Adrenal gland (tissue), 9 donors: ENCODE measurements at regions not wholly inside any gene's neighbourhood (a gene's known extent, or its start where the extent isn't known, plus 50 kb on each side); places are given as distances from the start of the nearest gene placed in this dataset.

Source experiments
- DNase-seq, 7 donors: peaks; one replicate each; pipeline ENCODE4 v3.0.0-alpha.2; 2019 to 2020
- H3K27ac ChIP-seq, 5 donors: fragments of 200-600 bp; sonication (generic) in 4 of 5; 1 replicate in 3 of 5; 2 replicates in 2 of 5; pipeline versions ENCODE4 v1.5.1 to v1.8.0; 2016 to 2020; ENCODE audit warnings: mild to moderate bottlenecking in 1 of 5
- H3K27me3 ChIP-seq: fragments of 200-600 bp; 2 replicates; pipeline ENCODE4 v1.8.0; 2021
- H3K36me3 ChIP-seq, 2 donors: fragments of 200-600 bp; replicated peaks in 1 of 2; 1 replicate in 1 of 2; 2 replicates in 1 of 2; pipeline versions ENCODE4 v1.5.1 to v1.8.0; 2018 to 2022
- H3K4me1 ChIP-seq, 2 donors: fragments of 200-600 bp; replicated peaks in 1 of 2; 1 replicate in 1 of 2; 2 replicates in 1 of 2; pipeline versions ENCODE4 v1.5.1 to v1.8.0; 2018 to 2021
- H3K4me3 ChIP-seq, 4 donors: fragments of 200-600 bp; sonication (generic) in 3 of 4; one replicate each; pipeline ENCODE4 v1.5.1; 2016 to 2018
- H3K9me3 ChIP-seq, 3 donors: fragments of 200-600 bp; sonication (generic) in 1 of 3; replicated peaks in 1 of 3; 1 replicate in 2 of 3; 2 replicates in 1 of 3; pipeline versions ENCODE4 v1.5.1 to v1.8.0; 2016 to 2021
- CTCF ChIP-seq, 6 experiments: fragments of 450-650 bp in 4 of 6; fragments of 200-600 bp in 2 of 6; sonication (generic) in 1 of 6; IDR thresholded peaks; 1 replicate in 5 of 6; 2 replicates in 1 of 6; pipeline versions ENCODE4 v1.5.1 to v1.8.0; 2016 to 2021; ENCODE audit warnings: antibody characterized with exemption in 6 of 6, mild to moderate bottlenecking in 2 of 6, moderate library complexity in 1 of 6
- POLR2A ChIP-seq, 2 donors: fragments of 450-650 bp; IDR thresholded peaks; one replicate each; pipeline ENCODE4 v1.6.1; 2017; ENCODE audit warnings: antibody characterized with exemption in 2 of 2, mild to moderate bottlenecking in 2 of 2, moderate library complexity in 1 of 2
- WGBS, 4 donors: extraction: QIAGEN DNeasy Blood & Tissue Kit in 2 of 4; methylation state at CpG; one replicate each; pipeline versions ENCODE4 v1.1.5 to v1.1.7; 2013 to 2017; 5-methylcytosine and 5-hydroxymethylcytosine counted together
- intact Hi-C, 2 donors: fragments of 100-400 bp; cut with DNase I; formaldehyde crosslinking; loops; one replicate each; pipeline versions ENCODE4 v1.14.1 to v1.15.0; 2022 to 2023
- donor health status: healthy with polysubstance abuse.
- donor health status: Bipolar disorder and iron deficiency.
- donor health status: DM: yes; HTN: yes; CAD: no.
- donor health status: DM: no; HTN: no; CAD: no.
- donor health status: DM: no; HTN: no; CAD: no.

DNA sequence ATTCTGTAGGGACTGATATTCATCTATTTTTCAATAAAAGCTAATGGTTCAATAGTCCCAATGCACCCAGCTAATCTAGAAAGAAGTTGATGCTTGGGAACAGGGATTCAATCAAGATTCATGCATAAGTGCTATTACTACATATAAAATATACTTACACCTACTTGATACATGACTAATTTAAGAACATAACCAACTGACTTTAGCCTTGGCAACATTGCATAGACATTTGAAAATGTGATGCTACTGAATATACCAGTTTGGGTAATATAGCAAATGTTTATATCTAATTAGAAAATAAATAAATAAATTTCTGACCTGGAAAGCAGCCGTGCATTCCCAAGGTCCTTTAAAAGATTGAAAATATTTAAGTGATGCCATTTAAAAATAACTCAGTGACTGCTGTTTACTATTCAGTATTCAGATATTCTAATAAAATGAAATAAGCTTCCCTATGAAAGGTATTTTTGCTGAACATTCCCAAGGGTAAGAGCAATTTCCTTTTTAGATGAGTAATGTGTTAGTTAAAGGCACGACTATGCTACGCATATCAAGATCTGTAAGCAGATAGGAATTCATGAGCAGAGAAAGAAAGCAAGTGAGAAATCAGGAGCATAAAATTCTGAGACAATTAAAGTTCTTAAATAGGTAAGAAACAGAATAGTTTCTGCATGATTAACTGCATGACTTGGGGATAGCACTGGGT, 160.6 kb upstream of the SYT1 start:
- 42 to 46% (median 45%) methylated on average over 3 of the region's 3 CpGs for WGBS, 4 donors
- Histone ChIP-seq H3K4me1 (no peaks in the 10 kb centered on the region), H3K4me3 (no peak overlapping the region), H3K9me3 (no peaks in the 10 kb centered on the region), H3K27me3 (no peaks in the 10 kb centered on the region), H3K27ac (no peak overlapping the region), H3K36me3 (no peaks in the 10 kb centered on the region)
- no peak for TF ChIP-seq POLR2A (IDR thresholded peaks at IDR 0.05)
- TF ChIP-seq CTCF (IDR thresholded peaks at IDR 0.05) = no peak
- intact Hi-C loops = no loop called here
- no peak for DNase-seq

DNA sequence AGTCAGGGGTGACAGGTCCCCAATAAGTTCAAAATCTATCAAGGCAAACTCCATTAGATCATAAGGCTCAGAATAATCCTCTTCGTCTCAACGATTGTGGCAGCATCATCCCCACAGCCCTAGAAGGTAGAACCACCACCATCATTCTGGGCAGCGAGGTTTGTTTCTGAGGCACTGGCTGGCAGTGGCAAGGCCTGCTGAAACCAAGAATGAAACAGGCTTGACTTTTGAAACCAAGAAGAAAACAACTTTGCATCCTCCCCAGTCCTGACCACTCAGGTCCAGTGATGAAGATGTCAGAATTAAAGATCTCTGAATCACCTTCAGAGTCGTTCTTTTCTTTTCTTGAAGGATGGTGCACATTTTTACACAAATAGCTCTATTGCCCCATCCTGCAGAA, 152.6 kb upstream of the SYT1 start:
- intact Hi-C loops = no loop called here
- H3K4me3 ChIP-seq = no peak overlapping the region
- DNase-seq = no peak
- H3K4me1 ChIP-seq = no peaks in the 10 kb centered on the region
- no peaks in the 10 kb centered on the region for H3K36me3 ChIP-seq
- no peaks in the 10 kb centered on the region for H3K27me3 ChIP-seq
- no peaks in the 10 kb centered on the region for H3K9me3 ChIP-seq
- 82 to 91% (median 86%) methylated on average over 4 of the region's 4 CpGs for WGBS, 4 donors
- TF ChIP-seq POLR2A (IDR thresholded peaks at IDR 0.05) (no peak), CTCF (IDR thresholded peaks at IDR 0.05) (no peak)
- H3K27ac ChIP-seq = no peak overlapping the region

- no peaks in the 10 kb centered on the region for H3K9me3 ChIP-seq
- H3K4me3 ChIP-seq = no peak overlapping the region
- intact Hi-C loops = no loop called here
- DNase-seq = no peak
- no peaks in the 10 kb centered on the region for H3K4me1 ChIP-seq
- H3K27me3 ChIP-seq = no peaks in the 10 kb centered on the region
- H3K36me3 ChIP-seq = no peaks in the 10 kb centered on the region
- 75 to 88% (median 80%) methylated on average over 4 of the region's 4 CpGs for WGBS, 4 donors
- no peak for TF ChIP-seq CTCF (IDR thresholded peaks at IDR 0.05)
- no peak for TF ChIP-seq POLR2A (IDR thresholded peaks at IDR 0.05)
- no peak overlapping the region for H3K27ac ChIP-seq
These were observed 151.6 kb upstream of the SYT1 start for GRCh38 chr12:78712834-78713481.

GRCh38 chr12:78719721-78720120, 144.9 kb upstream of the SYT1 start:
- H3K9me3 ChIP-seq = no peaks in the 10 kb centered on the region
- 74 to 100% (median 86%) methylated on average over 1 of the region's 1 CpG for WGBS, 4 donors
- H3K27me3 ChIP-seq = no peaks in the 10 kb centered on the region
- H3K27ac ChIP-seq = no peak overlapping the region
- no peak overlapping the region for H3K4me3 ChIP-seq
- H3K36me3 ChIP-seq = no peaks in the 10 kb centered on the region
- no peak for DNase-seq
- no peaks in the 10 kb centered on the region for H3K4me1 ChIP-seq
- TF ChIP-seq POLR2A (IDR thresholded peaks at IDR 0.05) = no peak
- no peak for TF ChIP-seq CTCF (IDR thresholded peaks at IDR 0.05)
- intact Hi-C loops = no loop called here
